Liver (tissue), 3 donors: ENCODE measurements at regions not wholly inside any gene's neighbourhood (a gene's known extent, or its start where the extent isn't known, plus 50 kb on each side); places are given as distances from the start of the nearest gene placed in this dataset.

Source experiments
- CTCF ChIP-seq: fragments of 150-350 bp; IDR thresholded peaks from 2 replicates; pipeline ENCODE4 v1.5.1; 2017; ENCODE audit warnings: improper control_type of control experiment, low read depth, low read length; ENCODE audit not compliant: missing input control
- EGR1 ChIP-seq, 2 donors: IDR thresholded peaks; 2 replicates each; pipeline ENCODE4 v1.6.1; 2016 to 2018; ENCODE audit warnings: antibody characterized with exemption in 2 of 2, low read depth in 2 of 2
- donor health status: healthy.
- donor health status: healthy.

- TF ChIP-seq EGR1 (IDR thresholded peaks at IDR 0.05; ENCODE audit: low read depth in 2 of 2) (no peak), CTCF (no peak)
These were observed 101.7 kb downstream of the CPZ start for GRCh38 chr4:8694226-8694625.
